AG04450 (cell line): ENCODE measurements at regions not wholly inside any gene's neighbourhood (a gene's known extent, or its start where the extent isn't known, plus 50 kb on each side); places are given as distances from the start of the nearest gene placed in this dataset.

Experiments used
- CTCF ChIA-PET: fragments of 300-600, 350-600 bp; formaldehyde crosslinking; extraction: SDS; loops from one replicate; lab custom pipeline; 2022; ENCODE audit warnings: antibody characterized with exemption, inconsistent platforms; lab: Charles Lee
- POLR2A ChIA-PET: fragments of 350-600 bp; formaldehyde crosslinking; extraction: SDS; loops from one replicate; lab custom pipeline; 2021; ENCODE audit warnings: antibody characterized with exemption, inconsistent platforms; lab: Yijun Ruan, JAX
- DNase-seq: peaks from one replicate; pipeline ENCODE4 v3.0.0-alpha.2; 2011; ENCODE audit warnings: low read depth, low spot score
- H3K27ac ChIP-seq: one replicate; pipeline ENCODE4 v1.5.1; 2012; ENCODE audit warnings: low read depth, low read length, control low read depth
- H3K27me3 ChIP-seq: one replicate; pipeline ENCODE4 v1.6.0; 2012; ENCODE audit warnings: low read length; ENCODE audit not compliant: control insufficient read depth, insufficient read depth
- H3K4me3 ChIP-seq: 2 replicates; pipeline ENCODE4 v1.5.1; 2011; ENCODE audit warnings: mild to moderate bottlenecking, low read depth, low read length, control low read depth
- H3K9me3 ChIP-seq: 2 replicates; pipeline ENCODE4 v1.5.1; 2012; ENCODE audit warnings: low read length; ENCODE audit not compliant: control insufficient read depth, insufficient read depth
- TF ChIP-seq, protein P1 (sequence below): IDR thresholded peaks from 2 replicates; pipeline ENCODE4 v1.5.1; 2011; ENCODE audit warnings: low read depth, low read length, control low read depth, inconsistent platforms

DNA sequence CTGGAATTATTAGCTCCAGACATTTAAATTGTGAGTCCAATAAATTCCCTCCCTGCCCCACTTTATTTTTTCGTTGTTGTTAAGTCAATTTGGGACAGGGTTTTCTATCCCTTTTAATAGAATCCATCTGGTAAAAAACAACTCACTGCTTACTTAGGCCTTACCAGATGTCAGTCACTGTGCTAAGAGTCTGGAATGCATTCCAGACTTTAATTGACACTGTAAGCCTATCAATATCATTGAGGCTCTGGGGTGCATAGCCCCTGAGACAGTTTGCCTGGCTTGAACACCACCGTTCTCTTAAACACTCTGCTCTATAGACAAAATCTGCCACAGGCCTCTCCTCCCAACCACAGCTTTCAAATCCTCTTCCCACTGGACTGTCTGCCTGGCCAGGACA, 175.9 kb downstream of the NSG2 start:
- CTCF ChIA-PET: no interaction called here
- Histone ChIP-seq H3K9me3 (peaks cover 3% of the 10 kb centered on the region; the same call in 1 of the 2 replicates), H3K4me3 (no peak overlapping the region), H3K27me3 (no peaks in the 10 kb centered on the region), H3K27ac (no peak overlapping the region)
- TF ChIP-seq, protein P1, sequence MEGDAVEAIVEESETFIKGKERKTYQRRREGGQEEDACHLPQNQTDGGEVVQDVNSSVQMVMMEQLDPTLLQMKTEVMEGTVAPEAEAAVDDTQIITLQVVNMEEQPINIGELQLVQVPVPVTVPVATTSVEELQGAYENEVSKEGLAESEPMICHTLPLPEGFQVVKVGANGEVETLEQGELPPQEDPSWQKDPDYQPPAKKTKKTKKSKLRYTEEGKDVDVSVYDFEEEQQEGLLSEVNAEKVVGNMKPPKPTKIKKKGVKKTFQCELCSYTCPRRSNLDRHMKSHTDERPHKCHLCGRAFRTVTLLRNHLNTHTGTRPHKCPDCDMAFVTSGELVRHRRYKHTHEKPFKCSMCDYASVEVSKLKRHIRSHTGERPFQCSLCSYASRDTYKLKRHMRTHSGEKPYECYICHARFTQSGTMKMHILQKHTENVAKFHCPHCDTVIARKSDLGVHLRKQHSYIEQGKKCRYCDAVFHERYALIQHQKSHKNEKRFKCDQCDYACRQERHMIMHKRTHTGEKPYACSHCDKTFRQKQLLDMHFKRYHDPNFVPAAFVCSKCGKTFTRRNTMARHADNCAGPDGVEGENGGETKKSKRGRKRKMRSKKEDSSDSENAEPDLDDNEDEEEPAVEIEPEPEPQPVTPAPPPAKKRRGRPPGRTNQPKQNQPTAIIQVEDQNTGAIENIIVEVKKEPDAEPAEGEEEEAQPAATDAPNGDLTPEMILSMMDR: no peak
- POLR2A ChIA-PET: no interaction called here
- no peak for DNase-seq

DNA sequence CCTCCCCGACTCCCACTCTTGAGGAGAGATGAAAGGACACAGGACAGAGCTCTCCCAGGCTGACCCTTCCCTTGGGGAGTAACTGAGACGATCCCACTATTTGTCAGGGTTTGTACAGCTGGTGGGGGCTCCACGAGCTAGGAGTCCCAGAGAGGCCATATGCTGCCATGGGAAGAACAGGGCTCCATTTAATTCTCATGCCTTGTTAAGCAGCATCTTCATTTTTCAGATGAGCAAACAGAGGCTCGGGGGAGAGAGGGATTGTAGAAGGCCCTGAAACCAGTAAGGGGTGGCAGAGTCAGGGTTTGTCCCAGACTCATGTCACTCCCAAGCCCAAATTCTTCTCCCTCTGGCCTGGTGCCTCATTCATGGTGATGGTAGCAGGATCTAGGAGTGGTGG, 176.4 kb downstream of the NSG2 start:
- CTCF ChIA-PET: no interaction called here
- Histone ChIP-seq H3K9me3 (peaks cover 3% of the 10 kb centered on the region; the same call in 1 of the 2 replicates), H3K27ac (no peak overlapping the region), H3K27me3 (no peaks in the 10 kb centered on the region), H3K4me3 (no peak overlapping the region)
- no peak for DNase-seq
- POLR2A ChIA-PET: no interaction called here
- TF ChIP-seq, protein P1: no peak

DNA sequence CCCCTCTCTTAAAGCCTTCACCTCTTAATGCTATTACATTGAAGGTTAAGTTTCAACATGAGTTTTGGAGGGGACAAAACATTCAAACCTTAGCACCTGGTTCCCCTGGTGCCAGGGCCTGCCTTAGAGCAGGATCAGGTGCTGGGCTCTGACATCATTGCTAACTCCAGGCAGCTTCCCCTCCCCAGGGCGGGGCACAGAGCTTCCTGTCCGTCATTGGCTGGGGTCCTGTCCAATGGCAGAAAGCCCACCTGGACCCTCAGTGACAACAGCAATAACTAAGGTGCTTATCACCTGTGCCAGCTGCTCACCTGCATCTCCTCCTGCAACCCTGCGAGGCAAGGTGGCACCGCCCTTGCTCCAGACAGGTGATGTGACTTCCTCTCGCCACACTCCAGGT, 177.4 kb downstream of the NSG2 start:
- TF ChIP-seq, protein P1: no peak
- Histone ChIP-seq H3K4me3 (no peak overlapping the region), H3K9me3 (peaks cover 3% of the 10 kb centered on the region; the same call in 1 of the 2 replicates), H3K27me3 (no peaks in the 10 kb centered on the region), H3K27ac (no peak overlapping the region)
- DNase-seq: no peak
- CTCF ChIA-PET: no interaction called here
- POLR2A ChIA-PET: no interaction called here

DNA sequence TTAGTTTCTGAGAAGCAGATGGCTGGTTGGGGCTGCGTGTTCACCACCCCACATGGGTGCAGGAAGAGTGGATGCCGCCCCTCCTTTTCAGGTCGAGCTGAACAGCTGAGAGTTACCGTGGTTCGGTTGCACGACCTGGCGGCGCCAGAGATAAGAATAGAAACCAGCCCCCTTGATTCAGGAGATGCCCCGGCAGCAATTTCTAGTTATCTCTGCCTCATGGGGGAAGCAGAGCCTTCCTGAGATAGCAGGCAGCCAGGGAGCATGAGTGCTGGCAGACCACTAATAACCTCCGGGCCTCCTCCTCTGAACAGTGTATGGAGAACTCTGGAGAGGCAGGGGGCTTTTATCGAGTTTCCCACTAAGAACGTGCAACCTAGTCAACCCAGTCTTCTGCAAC, 177.8 kb downstream of the NSG2 start:
- ChIA-PET CTCF (no interaction called here), POLR2A (no interaction called here)
- Histone ChIP-seq H3K27me3 (no peaks in the 10 kb centered on the region), H3K9me3 (peaks cover 3% of the 10 kb centered on the region; the same call in 1 of the 2 replicates), H3K27ac (no peak overlapping the region), H3K4me3 (no peak overlapping the region)
- TF ChIP-seq, protein P1: no peak
- no peak for DNase-seq

DNA sequence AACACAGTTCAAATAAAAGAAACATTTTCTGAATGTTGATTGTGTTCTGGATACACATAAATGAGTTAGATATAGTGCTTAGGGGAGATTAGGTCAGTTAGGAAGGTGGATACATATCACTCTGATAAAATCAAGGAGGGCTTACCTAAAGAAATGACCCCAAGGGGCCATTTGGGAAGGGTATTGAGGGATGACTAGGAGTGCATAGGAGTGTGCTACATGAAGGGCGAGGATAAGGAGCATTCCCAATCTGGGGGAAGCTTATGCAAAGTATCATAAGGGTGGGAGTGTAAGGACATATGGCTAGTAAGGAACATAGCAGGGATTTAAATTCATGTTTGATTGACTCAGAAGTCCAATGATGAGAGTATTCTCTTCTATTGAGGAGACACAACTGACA, 183.6 kb downstream of the NSG2 start:
- ChIA-PET CTCF (no interaction called here), POLR2A (no interaction called here)
- Histone ChIP-seq H3K4me3 (no peak overlapping the region), H3K27ac (no peak overlapping the region), H3K27me3 (no peaks in the 10 kb centered on the region), H3K9me3 (no peaks in the 10 kb centered on the region; the same call in 1 of the 2 replicates)
- TF ChIP-seq, protein P1: no peak
- no peak for DNase-seq
